Lower leg skin (tissue), 3 donors: ENCODE measurements at regions not wholly inside any gene's neighbourhood (a gene's known extent, or its start where the extent isn't known, plus 50 kb on each side); places are given as distances from the start of the nearest gene placed in this dataset.

Experiments used
- CTCF ChIP-seq, 3 donors: fragments of 450-650 bp; IDR thresholded peaks; one replicate each; pipeline ENCODE4 v1.5.1; 2016; ENCODE audit warnings: antibody characterized with exemption in 3 of 3, mild to moderate bottlenecking in 3 of 3, moderate library complexity in 2 of 3
- POLR2A ChIP-seq, 2 donors: fragments of 450-650 bp; IDR thresholded peaks; one replicate each; pipeline ENCODE4 v1.6.1; 2016 to 2017; ENCODE audit warnings: antibody characterized with exemption in 2 of 2, mild to moderate bottlenecking in 1 of 2, moderate library complexity in 1 of 2

GRCh38 chr4:35025152-35025834 lies 1219.0 kb downstream of the ARAP2 start:
- TF ChIP-seq POLR2A (IDR thresholded peaks at IDR 0.05) (no peak), CTCF (IDR thresholded peaks at IDR 0.05) (no peak)
